SW480 (cell line): ENCODE measurements at regions not wholly inside any gene's neighbourhood (a gene's known extent, or its start where the extent isn't known, plus 50 kb on each side); places are given as distances from the start of the nearest gene placed in this dataset.

Experiments
- DNase-seq: peaks from one replicate; pipeline ENCODE4 v3.0.0-alpha.2; 2016; ENCODE audit warnings: low spot score

- no peak for DNase-seq
Measured at GRCh38 chr3:159789017-159789416, 199.6 kb upstream of the IL12A start.

GRCh38 chr3:159789742-159790635, 198.6 kb upstream of the IL12A start:
- DNase-seq, result no peak

DNA sequence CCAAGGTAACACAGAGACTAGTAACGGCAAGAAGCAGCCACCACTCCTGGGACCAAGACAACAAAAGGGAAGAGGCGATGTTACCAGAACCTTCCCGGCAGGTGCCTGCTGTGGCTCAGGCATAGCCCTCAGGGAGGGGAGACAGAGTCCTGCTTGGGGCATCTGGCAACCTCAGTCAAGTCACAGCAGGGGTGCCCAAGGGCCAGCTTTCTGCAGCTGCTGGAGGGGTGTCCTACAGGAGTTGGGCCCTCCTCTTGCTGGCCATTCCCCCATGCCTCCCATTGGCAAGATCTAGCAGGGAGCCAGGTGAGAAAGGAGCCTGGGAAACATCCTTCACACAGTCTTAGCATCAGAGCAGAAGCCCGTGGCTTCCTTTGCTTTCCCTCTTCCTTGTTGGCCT, 197.3 kb upstream of the IL12A start:
- DNase-seq, result no peak

DNA sequence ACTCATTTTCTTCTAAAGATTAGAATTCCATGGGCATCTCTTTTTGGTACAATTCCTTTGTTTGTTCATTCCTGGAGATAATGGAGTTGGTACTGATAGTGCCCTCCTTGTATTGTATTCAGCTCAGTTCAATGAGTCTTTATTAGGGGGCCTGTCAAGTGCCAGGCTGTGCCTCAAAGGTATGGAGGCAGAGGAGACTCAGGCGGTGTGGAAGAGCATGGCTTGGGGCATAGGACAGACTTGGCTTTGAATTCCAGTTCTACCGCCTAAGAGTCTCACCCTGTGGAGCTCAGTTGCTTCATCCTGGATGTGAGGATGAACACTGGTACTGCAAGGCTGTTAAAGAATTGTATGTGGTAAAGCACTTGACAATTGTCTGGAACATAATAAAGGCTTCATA, 196.6 kb upstream of the IL12A start:
- DNase-seq, result no peak

DNA sequence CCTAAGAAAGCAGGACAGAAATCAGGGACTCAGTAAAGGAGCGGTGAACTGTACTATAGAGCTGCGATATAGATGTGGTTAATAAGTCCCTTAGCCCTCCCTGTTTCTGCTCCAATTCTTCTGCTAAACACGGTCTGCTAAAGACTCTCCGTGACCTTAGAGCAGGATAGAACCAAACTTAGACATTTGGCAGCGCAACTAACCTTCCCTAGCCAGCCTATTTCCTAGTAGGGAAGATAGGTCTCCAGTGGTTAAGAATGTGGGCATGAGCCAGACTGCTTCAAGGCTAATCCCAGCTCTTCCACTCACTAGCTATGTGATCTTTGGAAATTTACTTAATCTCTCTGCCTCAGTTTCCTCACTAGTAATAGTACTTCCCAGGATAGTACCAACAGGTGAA, 193.6 kb upstream of the IL12A start:
- DNase-seq, result no peak

- DNase-seq, result no peak
Measured at GRCh38 chr3:159795681-159796175, 192.9 kb upstream of the IL12A start.

- no peak for DNase-seq
Measured at GRCh38 chr3:159796226-159796625, 192.4 kb upstream of the IL12A start.

DNA sequence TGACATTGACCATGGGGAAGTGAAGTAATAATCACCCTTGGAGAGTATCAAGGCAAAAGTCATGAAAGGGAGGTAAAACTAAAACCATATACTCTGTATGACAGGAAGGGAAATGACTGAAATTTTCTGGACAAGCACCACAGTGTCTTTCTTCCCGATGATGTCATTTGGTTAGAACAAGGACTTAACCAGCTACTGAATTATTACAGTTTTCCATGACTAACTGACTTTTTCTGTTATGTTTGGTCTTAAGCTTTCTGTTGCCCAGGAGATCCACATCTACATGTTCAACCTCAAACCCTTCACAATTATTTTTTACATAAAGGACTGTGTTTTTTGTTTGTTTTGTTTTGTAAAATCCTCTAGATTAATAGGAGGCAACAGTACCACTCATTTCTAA, 191.9 kb upstream of the IL12A start:
- no peak for DNase-seq

DNA sequence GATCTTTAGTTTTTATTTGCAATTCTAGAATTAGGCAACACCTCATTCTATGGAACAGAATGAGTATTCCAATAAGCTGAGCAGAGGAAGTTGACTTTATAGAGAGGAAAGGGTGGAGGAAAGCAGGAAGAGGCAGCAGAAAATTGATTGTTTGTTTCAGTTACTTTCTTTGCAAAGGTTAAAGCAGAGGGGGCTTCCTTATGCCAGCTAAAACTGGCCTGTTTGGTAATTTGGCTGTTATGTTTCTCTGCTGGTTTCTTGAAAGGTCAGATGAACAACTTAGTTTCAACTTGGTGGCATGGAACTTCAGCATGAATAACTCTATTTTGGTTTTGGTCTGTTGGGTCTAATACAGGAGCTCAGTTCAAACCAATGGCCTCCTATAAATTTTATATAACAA, 190.9 kb upstream of the IL12A start:
- no peak for DNase-seq

GRCh38 chr3:159798951-159799350, 189.7 kb upstream of the IL12A start:
- peak; percentile 22 for DNase-seq

DNA sequence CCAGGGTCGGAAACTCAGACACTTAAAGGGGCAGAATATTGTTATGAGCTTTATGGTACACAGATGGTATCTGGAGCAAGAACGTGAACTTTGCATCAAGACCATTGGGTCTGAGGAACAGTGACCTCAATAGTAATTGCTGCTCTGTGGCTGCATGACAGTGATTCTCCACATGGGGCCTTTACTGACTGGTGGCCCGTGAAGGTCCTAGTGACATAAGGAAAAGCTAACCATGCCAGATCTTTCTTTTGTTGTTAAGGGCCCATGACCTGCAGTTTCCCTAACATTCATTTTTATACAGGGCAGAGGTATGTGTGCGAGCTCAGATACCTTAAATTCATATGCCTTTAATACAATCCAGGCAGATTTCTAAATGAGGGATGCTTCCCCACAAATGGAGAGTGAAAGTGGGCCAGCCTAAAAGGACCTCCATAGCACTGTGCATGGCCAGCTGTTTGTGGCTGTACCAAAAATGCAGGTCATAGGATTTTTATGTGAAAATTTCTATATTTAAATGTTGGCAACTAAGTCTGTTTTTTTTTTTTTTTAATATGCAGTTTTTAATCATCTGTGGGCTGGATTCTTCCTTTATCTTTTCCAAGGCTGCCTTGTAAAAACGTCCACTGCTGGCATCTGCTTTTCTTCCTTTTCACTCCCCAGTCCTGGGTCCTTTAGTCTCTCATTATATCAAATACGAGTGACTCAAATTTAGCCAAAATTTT, 188.0 kb upstream of the IL12A start:
- no peak for DNase-seq

DNA sequence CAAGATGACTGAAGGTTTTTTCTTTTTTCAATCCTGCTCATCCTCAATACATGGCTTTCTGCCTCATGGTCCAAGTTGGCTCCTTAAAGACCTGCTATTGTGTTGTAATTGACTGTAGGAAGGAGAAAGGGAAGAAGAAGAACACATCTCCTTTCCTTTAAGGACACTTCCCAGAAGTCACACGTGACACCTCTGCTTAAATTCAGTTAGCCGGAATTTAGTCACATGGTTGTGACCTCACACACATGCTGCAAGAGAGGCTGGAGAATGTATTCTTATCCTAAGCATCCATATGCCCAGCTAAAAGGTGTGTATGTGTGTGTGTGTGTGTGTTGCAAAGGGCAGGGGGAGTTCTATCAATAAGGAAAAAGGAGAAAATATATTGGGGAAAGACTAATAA, 185.8 kb upstream of the IL12A start:
- no peak for DNase-seq

DNA sequence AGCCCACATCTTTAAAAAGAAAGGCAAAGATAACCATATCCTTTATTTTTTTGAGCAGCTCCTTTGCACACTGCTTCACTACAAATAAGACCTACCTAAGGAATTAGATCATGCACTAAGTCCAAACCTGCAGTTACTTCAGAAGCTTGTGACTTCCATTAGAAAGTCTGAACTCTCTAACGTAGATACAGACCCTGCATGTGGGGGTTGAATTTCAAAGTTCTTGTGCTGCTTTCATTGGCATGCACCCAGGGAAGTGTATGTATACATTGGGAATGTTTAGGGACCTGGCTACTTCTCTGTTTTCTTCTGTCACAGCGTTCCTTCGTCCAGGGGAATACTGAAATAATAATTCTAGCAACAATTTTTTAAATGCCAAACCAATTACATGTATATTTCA, 185.2 kb upstream of the IL12A start:
- no peak for DNase-seq

- peak; percentile 82 for DNase-seq
Measured at GRCh38 chr3:159804726-159805410, 183.8 kb upstream of the IL12A start.

DNA sequence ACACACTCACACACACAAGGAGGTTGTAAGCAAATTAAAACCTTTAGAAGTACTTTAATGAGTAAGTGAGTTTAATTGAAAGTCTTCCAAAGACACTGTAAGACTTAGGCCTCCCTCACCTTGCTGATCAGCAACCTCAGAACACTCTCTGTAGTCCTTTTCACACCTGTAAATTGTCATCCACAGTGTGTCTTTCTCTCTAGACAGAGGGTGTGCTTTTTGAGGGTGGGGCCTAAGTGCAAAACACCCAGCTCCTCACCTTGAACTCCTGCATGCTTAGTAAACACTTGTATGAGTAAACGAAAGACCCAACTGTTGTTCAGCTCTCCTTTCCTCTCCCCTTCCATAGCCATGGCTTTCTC, 183.2 kb upstream of the IL12A start:
- DNase-seq, result no peak

DNA sequence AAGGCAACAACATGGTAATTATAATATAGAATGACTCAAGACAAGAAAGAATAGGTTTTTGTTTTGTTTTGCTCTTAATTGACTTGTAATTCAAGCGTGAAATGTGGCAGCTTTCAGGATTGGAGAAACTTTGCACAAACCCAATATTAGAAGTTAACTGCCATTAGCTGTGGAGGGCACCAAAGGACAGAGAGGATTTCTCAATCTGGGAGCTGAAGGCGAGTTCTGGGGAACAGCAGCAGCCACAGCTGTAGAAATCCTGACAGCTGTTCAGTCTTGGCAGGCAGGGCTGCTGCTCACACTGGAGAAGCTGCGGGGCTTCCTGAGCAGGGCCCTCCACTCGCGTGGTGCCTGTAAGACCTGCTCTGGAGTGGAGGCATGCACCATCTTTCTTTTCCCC, 182.2 kb upstream of the IL12A start:
- DNase-seq, result no peak

DNA sequence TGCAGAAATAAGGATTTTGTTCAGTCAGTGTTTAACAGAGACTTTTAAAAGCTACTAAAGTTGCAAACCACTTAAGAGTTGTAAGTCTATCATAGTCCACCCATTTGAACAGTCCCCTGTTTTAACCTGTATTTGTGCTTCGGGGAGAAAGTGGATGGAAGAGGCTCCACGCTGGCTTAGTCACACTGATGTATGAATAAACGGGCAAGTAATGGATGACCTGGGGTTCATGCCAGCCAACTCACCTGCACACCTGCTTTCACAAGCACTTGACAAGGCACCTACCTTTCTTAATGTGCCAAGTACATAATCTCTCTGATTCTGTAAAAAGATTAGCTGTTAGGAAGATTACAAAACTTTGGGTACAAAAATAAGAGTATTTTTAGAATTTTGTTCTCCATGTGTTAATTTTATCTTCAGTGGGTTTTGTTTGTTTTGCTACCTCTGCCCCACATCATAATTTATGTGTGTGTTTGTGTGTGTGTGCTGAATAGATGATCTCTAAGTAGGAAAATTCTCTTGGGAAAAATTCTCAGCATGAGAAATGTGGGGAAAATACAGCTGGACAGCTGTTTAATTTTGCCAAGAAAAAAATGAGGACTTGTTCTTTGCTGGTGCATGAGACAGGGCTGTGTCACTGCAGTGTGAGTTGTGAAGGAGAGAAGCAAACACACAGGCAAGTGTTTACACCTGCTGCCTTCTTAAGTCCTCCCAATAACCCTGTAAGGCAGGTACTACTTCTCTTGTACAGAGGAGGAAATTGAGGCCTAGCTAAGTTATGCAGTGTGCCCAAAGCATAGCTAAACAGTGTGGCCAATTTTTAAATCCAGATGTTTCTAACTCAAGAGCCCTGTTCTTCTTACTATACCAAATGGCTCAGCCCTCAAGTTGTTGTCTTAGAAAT, 181.2 kb upstream of the IL12A start:
- no peak for DNase-seq

DNA sequence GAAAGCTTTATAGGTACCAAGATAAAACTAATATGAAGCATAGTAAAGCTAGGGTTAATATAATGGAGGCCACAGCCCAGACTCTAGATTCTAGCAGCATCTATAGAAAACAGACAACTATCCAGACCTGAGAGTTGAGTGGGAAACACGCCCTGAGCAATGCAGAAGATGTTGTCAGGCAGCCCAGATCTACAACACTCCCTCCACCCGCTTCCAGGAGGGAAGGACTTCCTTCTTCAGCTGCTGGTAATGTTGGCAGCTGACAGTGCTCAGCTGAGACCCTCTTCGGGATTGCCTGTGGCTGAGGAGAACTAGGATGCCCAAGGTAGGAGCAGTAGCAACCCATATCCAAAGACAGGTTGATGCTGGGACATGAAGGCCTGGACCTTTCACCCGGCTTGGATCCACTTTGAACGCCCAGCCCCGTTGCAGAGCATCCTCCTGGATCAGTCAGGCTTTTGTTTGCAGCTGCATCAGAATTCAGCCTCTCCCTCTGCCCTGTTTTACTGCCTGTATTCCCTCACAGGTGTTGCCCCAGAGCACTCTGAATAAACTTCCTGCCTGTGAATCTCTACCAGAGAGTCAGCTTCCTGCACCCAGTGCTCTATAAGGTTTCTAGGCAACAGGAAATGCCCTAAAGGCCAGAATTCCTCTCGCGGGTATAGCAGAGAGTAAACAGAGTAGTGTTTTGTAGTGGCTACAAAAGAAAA, 174.7 kb upstream of the IL12A start:
- peak; percentile 41 for DNase-seq

GRCh38 chr3:159816512-159816911, 172.1 kb upstream of the IL12A start:
- no peak for DNase-seq

DNA sequence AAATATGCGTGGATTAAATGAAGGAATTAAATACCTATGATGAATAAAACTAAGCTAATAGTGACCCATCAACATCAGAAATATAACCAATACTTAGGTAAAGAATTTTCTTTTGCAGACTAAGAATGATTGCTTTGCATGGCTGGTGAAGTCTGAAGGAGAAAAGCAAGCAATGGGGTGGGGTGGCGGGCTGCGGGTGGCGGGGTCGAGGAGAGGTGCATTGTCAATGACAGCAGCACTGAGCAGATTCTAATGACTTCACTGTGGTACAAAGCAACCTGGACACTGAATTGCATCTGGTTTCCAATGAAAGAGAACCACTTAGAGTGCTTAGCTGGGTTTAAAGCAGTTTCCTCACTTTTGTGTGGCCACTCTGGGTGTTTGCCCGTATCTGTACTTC, 171.5 kb upstream of the IL12A start:
- DNase-seq, result no peak

GRCh38 chr3:159817571-159817970, 171.1 kb upstream of the IL12A start:
- no peak for DNase-seq
